SH-SY5Y (cell line): ENCODE measurements at regions not wholly inside any gene's neighbourhood (a gene's known extent, or its start where the extent isn't known, plus 50 kb on each side); places are given as distances from the start of the nearest gene placed in this dataset.

Experiments used
- GATA2 ChIP-seq: IDR thresholded peaks from 2 replicates; pipeline ENCODE4 v1.6.1; 2011; ENCODE audit warnings: mild to moderate bottlenecking, low read depth, low read length
- GATA3 ChIP-seq: IDR thresholded peaks from 2 replicates; pipeline ENCODE4 v1.6.1; 2011; ENCODE audit warnings: low read depth, mild to moderate bottlenecking, low read length, moderate library complexity

DNA sequence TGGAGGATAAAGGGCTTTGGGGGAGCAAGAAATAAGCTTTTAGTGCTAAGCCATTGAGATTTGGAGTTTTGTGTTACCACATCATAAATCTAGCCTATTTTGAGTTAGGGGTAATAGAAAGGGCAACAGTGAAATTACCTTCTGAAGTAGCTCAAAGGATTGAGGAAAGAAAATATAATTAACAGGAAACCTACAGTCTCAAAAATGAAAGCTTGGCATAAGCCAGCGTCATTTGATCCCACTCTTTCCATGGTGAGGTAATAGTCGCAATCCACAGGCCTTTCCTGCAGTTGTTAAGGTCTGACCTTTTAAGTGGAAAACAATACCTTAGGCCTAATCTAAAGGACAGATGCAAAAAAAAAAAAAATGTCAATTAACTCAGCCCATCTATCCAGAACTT lies 182.7 kb downstream of the UXS1 start:
- TF ChIP-seq GATA3 = no peak
- no peak for TF ChIP-seq GATA2
